Limb (tissue), 2 donors: ENCODE measurements at regions not wholly inside any gene's neighbourhood (a gene's known extent, or its start where the extent isn't known, plus 50 kb on each side); places are given as distances from the start of the nearest gene placed in this dataset.

Experiments used
- DNase-seq, 2 donors: peaks; one replicate each; pipeline ENCODE4 v3.0.0-alpha.2; 2016; ENCODE audit errors: extremely low spot score in 2 of 2

- no peak for DNase-seq
Measured at GRCh38 chr2:16302431-16303272, 362.3 kb downstream of the MYCN start.

- DNase-seq: no peak
Measured at GRCh38 chr2:16301961-16302360, 361.6 kb downstream of the MYCN start.

- DNase-seq: no peak
Measured at GRCh38 chr2:16298866-16299265, 358.5 kb downstream of the MYCN start.

- DNase-seq: no peak
Measured at GRCh38 chr2:16296331-16297250, 356.2 kb downstream of the MYCN start.

GRCh38 chr2:16296038-16296290, 355.6 kb downstream of the MYCN start:
- DNase-seq: no peak

GRCh38 chr2:16294791-16295190, 354.4 kb downstream of the MYCN start:
- no peak for DNase-seq

- DNase-seq: no peak
Measured at GRCh38 chr2:16293871-16294270, 353.5 kb downstream of the MYCN start.

GRCh38 chr2:16293398-16293797, 353.0 kb downstream of the MYCN start:
- DNase-seq: no peak

- no peak for DNase-seq
Measured at GRCh38 chr2:16291731-16292550, 351.6 kb downstream of the MYCN start.

- no peak for DNase-seq
Measured at GRCh38 chr2:16291226-16291625, 350.9 kb downstream of the MYCN start.

GRCh38 chr2:16290311-16291020, 350.1 kb downstream of the MYCN start:
- no peak for DNase-seq

- no peak for DNase-seq
Measured at GRCh38 chr2:16288371-16289112, 348.2 kb downstream of the MYCN start.

- no peak for DNase-seq
Measured at GRCh38 chr2:16287831-16288230, 347.5 kb downstream of the MYCN start.

- DNase-seq: no peak
Measured at GRCh38 chr2:16287281-16287680, 346.9 kb downstream of the MYCN start.

GRCh38 chr2:16285813-16286510, 345.6 kb downstream of the MYCN start:
- DNase-seq: no peak

- no peak for DNase-seq
Measured at GRCh38 chr2:16284941-16285625, 344.7 kb downstream of the MYCN start.

GRCh38 chr2:16283071-16283850, 342.9 kb downstream of the MYCN start:
- no peak for DNase-seq

GRCh38 chr2:16282511-16282910, 342.2 kb downstream of the MYCN start:
- DNase-seq: no peak
